B cell (primary cell): ENCODE measurements at regions not wholly inside any gene's neighbourhood (a gene's known extent, or its start where the extent isn't known, plus 50 kb on each side); places are given as distances from the start of the nearest gene placed in this dataset.

ENCODE experiments used
- ATAC-seq: fragments of 200-7000 bp; cut with Tn5 transposase; one replicate; pipeline ENCODE4 v1.10.0; 2021; ENCODE audit warnings: low read depth, mild to moderate bottlenecking, moderate number of reproducible peaks, moderate library complexity
- CTCF ChIA-PET: fragments of 350-600 bp; sonication (Branson Sonifier 250); formaldehyde crosslinking; loops from one replicate; lab custom pipeline; 2021; ENCODE audit warnings: antibody characterized with exemption, inconsistent platforms; lab: Charles Lee
- POLR2A ChIA-PET: fragments of 350-600 bp; sonication (Branson Sonifier 250); formaldehyde crosslinking; loops from one replicate; lab custom pipeline; 2021; ENCODE audit warnings: antibody characterized with exemption; lab: Charles Lee
- DNase-seq: peaks from one replicate; pipeline ENCODE4 v3.0.0; 2013
- H2AFZ ChIP-seq: 2 replicates; pipeline ENCODE4 v1.6.1; 2012; ENCODE audit warnings: mild to moderate bottlenecking, low read depth, low read length; ENCODE audit not compliant: insufficient read depth, poor library complexity, severe bottlenecking
- H3K27ac ChIP-seq, 2 donors: 1 replicate in 1 of 2; 2 replicates in 1 of 2; pipeline ENCODE4 v1.5.1; 2012 to 2013; ENCODE audit warnings: low read length in 2 of 2, mild to moderate bottlenecking in 2 of 2, moderate library complexity in 1 of 2
- H3K27me3 ChIP-seq, 4 experiments: fragments of 200-600 bp in 1 of 4; sonication (generic) in 1 of 4; replicated peaks in 1 of 4; 1 replicate in 2 of 4; 2 replicates in 2 of 4; pipeline versions ENCODE4 v1.6.1 to v1.7.0; 2013 to 2016; ENCODE audit warnings: low read length in 3 of 4, mild to moderate bottlenecking in 2 of 4, mixed read lengths in 1 of 4, moderate library complexity in 1 of 4; ENCODE audit not compliant: insufficient read depth in 4 of 4, control insufficient read depth in 3 of 4; ENCODE audit errors: control extremely low read depth in 1 of 4
- H3K36me3 ChIP-seq, 2 experiments: replicated peaks in 1 of 2; 1 replicate in 1 of 2; 2 replicates in 1 of 2; pipeline versions ENCODE4 v1.6.1 to v1.7.1; 2013; ENCODE audit warnings: low read length in 1 of 2; ENCODE audit not compliant: insufficient read depth in 2 of 2, control insufficient read depth in 1 of 2; ENCODE audit errors: control extremely low read depth in 1 of 2, extremely low read depth in 1 of 2
- H3K4me1 ChIP-seq, 2 donors: fragments of 200-600 bp in 1 of 2; sonication (generic) in 1 of 2; 1 replicate in 1 of 2; 2 replicates in 1 of 2; pipeline versions ENCODE4 v1.5.1 to v1.6.1; 2013 to 2017; ENCODE audit warnings: low read length in 2 of 2; ENCODE audit not compliant: control insufficient read depth in 2 of 2, insufficient read depth in 2 of 2
- H3K4me2 ChIP-seq: replicated peaks from 2 replicates; pipeline ENCODE3; 2012; ENCODE audit warnings: mild to moderate bottlenecking, low read depth, low read length; ENCODE audit not compliant: poor library complexity, severe bottlenecking
- H3K4me3 ChIP-seq, 5 experiments: fragments of 200-600 bp in 1 of 5; sonication (generic) in 1 of 5; 1 replicate in 3 of 5; 2 replicates in 2 of 5; pipeline versions ENCODE4 v1.5.1 to v1.7.0; 2011 to 2016; ENCODE audit warnings: low read length in 4 of 5, mild to moderate bottlenecking in 4 of 5, low read depth in 2 of 5, control low read depth in 1 of 5, moderate library complexity in 1 of 5; ENCODE audit not compliant: insufficient read depth in 1 of 5; ENCODE audit errors: control extremely low read depth in 1 of 5, extremely low read depth in 1 of 5
- H3K79me2 ChIP-seq: fragments of 200-600 bp; sonication (generic); one replicate; pipeline ENCODE4 v1.6.0; 2016; ENCODE audit warnings: low read length; ENCODE audit not compliant: control insufficient read depth, insufficient read depth
- H3K9ac ChIP-seq: fragments of 200-600 bp; sonication (generic); 2 replicates; pipeline ENCODE4 v1.6.1; 2017; ENCODE audit warnings: mild to moderate bottlenecking, low read length, moderate library complexity
- H3K9me3 ChIP-seq, 3 donors: one replicate each; pipeline versions ENCODE4 v1.6.1 to v1.7.1; 2013; ENCODE audit warnings: low read length in 2 of 3; ENCODE audit not compliant: control insufficient read depth in 2 of 3, insufficient read depth in 1 of 3; ENCODE audit errors: control extremely low read depth in 1 of 3
- H4K20me1 ChIP-seq: 2 replicates; pipeline ENCODE4 v1.6.0; 2012; ENCODE audit warnings: mild to moderate bottlenecking, low read length; ENCODE audit not compliant: insufficient read depth, control insufficient read depth, poor library complexity, severe bottlenecking
- H3K27ac Mint-ChIP-seq: one replicate; pipeline ENCODE4 v1.8.0; 2021; ENCODE audit warnings: mixed read lengths
- H3K27me3 Mint-ChIP-seq: one replicate; pipeline ENCODE4 v1.8.0; 2021; ENCODE audit warnings: mixed read lengths
- H3K4me1 Mint-ChIP-seq: one replicate; pipeline ENCODE4 v1.8.0; 2021; ENCODE audit warnings: mixed read lengths
- H3K4me3 Mint-ChIP-seq: one replicate; pipeline ENCODE4 v1.8.0; 2021; ENCODE audit warnings: mixed read lengths
- H3K9me3 Mint-ChIP-seq: one replicate; pipeline ENCODE4 v1.8.0; 2022; ENCODE audit warnings: mixed read lengths; ENCODE audit not compliant: insufficient read depth
- CTCF ChIP-seq: fragments of 200-600 bp; IDR thresholded peaks from one replicate; pipeline ENCODE4 v1.8.0; 2022; ENCODE audit warnings: antibody characterized with exemption, mild to moderate bottlenecking
- EZH2 ChIP-seq: IDR thresholded peaks from 2 replicates; pipeline ENCODE4 v1.6.1; 2012; ENCODE audit warnings: borderline replicate concordance, low read depth, mild to moderate bottlenecking, moderate library complexity, low read length; ENCODE audit not compliant: insufficient read depth, poor library complexity, severe bottlenecking
- WGBS: methylation state at CpG from one replicate; pipeline ENCODE4 v1.1.5; 2013; ENCODE audit warnings: missing lambda C conversion rate; ENCODE audit not compliant: insufficient coverage; 5-methylcytosine and 5-hydroxymethylcytosine counted together
- intact Hi-C: fragments of 100-400 bp; cut with micrococcal nuclease; formaldehyde crosslinking; loops from one replicate; pipeline ENCODE4 v1.10.0; 2022

- Mint-ChIP-seq H3K4me1 (no peaks in the 10 kb centered on the region), H3K4me3 (no peak overlapping the region), H3K27me3 (no peaks in the 10 kb centered on the region), H3K27ac (no peak overlapping the region), H3K9me3 (no peaks in the 10 kb centered on the region)
- Histone ChIP-seq H3K9me3 (no peaks in the 10 kb centered on the region), H3K27me3 (peaks cover 0 to 3% (median 0%) of the 10 kb centered on the region in 4 experiments), H3K27ac (no peak overlapping the region), H3K36me3 (no peaks in the 10 kb centered on the region), H3K4me3 (no peak overlapping the region), H3K9ac (no peak overlapping the region), H2AFZ (no peak overlapping the region), H3K79me2 (no peaks in the 10 kb centered on the region), H3K4me2 (no peak overlapping the region), H4K20me1 (no peaks in the 10 kb centered on the region), H3K4me1 (no peaks in the 10 kb centered on the region)
- no peak for ATAC-seq
- DNase-seq: no peak
- TF ChIP-seq EZH2: no peak
- no peak for TF ChIP-seq CTCF
- intact Hi-C loops: no loop called here
- 80% methylated on average over 1 of the region's 2 CpGs for WGBS
- ChIA-PET CTCF (no interaction called here), POLR2A (no interaction called here)
Observed at GRCh38 chr1:218763538-218763937, 410.1 kb upstream of the LYPLAL1 start.

GRCh38 chr1:218765753-218766152, 407.9 kb upstream of the LYPLAL1 start:
- intact Hi-C loops: no loop called here
- WGBS: 26% methylated on average over 3 of the region's 5 CpGs
- DNase-seq: no peak

More at GRCh38 chr1:218765753-218766152, 407.9 kb upstream of the LYPLAL1 start:
- ATAC-seq: no peak
- ChIA-PET POLR2A (no interaction called here), CTCF (no interaction called here)
- Histone ChIP-seq H3K27me3 (peaks cover 0 to 3% (median 0%) of the 10 kb centered on the region in 4 experiments), H3K9me3 (no peaks in the 10 kb centered on the region), H3K4me3 (no peak overlapping the region), H3K36me3 (no peaks in the 10 kb centered on the region), H3K79me2 (no peaks in the 10 kb centered on the region), H3K4me2 (no peak overlapping the region), H3K9ac (no peak overlapping the region), H3K27ac (no peak overlapping the region), H3K4me1 (no peaks in the 10 kb centered on the region), H2AFZ (no peak overlapping the region), H4K20me1 (no peaks in the 10 kb centered on the region)
- TF ChIP-seq CTCF: no peak
- no peak for TF ChIP-seq EZH2
- Mint-ChIP-seq H3K27me3 (no peaks in the 10 kb centered on the region), H3K4me3 (no peak overlapping the region), H3K4me1 (no peaks in the 10 kb centered on the region), H3K9me3 (no peaks in the 10 kb centered on the region), H3K27ac (no peak overlapping the region)
